ENCODE measurements at regions not wholly inside any gene's neighbourhood (a gene's known extent, or its start where the extent isn't known, plus 50 kb on each side); places are given as distances from the start of the nearest gene placed in this dataset.

- WGBS, 2 donors, result 44 to 58% methylated on average over 3 of the region's 3 CpGs
- TF ChIP-seq CTCF (IDR thresholded peaks at IDR 0.05), result no peak
- Histone ChIP-seq H3K27me3 (no peaks in the 10 kb centered on the region), H3K4me1 (no peaks in the 10 kb centered on the region), H3K4me3 (no peak overlapping the region), H3K36me3 (no peaks in the 10 kb centered on the region), H3K9me3 (peaks cover 0 to 7% (median 0%) of the 10 kb centered on the region in 11 donors), H3K27ac (no peak overlapping the region)
- DNase-seq (no peak), ATAC-seq (no peak)
- intact Hi-C loops (cut with DNase I), result no loop called here
Measured at GRCh38 chr13:88456151-88456550, 785.0 kb downstream of the SLITRK5 start.

DNA sequence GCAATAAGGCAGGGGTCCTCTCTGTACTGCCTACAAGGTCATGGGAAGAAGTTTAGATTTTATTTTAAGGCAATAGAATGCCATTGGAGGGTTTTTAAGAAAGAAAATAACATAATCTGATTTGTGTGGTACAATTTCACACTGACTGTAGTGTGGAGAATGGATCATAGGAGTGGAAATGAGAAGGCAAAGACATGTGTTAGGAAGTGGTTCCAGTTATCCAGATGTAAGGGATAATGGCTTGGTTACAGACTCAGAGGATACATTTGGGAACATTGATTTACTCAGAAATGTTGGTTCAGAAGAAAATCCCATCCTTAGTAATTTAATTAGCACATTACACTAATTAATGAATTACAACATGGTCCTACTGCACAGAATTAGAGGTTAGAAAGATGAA, 788.2 kb downstream of the SLITRK5 start:
- no peak for DNase-seq
- no peak for ATAC-seq
- TF ChIP-seq CTCF (IDR thresholded peaks at IDR 0.05), result no peak
- no peak overlapping the region for H3K27ac ChIP-seq
- no peaks in the 10 kb centered on the region for H3K4me1 ChIP-seq
- H3K4me3 ChIP-seq, result no peak overlapping the region
- no peaks in the 10 kb centered on the region for H3K36me3 ChIP-seq
- no peaks in the 10 kb centered on the region for H3K9me3 ChIP-seq
- intact Hi-C loops (cut with DNase I), result no loop called here
- H3K27me3 ChIP-seq, result no peaks in the 10 kb centered on the region

DNA sequence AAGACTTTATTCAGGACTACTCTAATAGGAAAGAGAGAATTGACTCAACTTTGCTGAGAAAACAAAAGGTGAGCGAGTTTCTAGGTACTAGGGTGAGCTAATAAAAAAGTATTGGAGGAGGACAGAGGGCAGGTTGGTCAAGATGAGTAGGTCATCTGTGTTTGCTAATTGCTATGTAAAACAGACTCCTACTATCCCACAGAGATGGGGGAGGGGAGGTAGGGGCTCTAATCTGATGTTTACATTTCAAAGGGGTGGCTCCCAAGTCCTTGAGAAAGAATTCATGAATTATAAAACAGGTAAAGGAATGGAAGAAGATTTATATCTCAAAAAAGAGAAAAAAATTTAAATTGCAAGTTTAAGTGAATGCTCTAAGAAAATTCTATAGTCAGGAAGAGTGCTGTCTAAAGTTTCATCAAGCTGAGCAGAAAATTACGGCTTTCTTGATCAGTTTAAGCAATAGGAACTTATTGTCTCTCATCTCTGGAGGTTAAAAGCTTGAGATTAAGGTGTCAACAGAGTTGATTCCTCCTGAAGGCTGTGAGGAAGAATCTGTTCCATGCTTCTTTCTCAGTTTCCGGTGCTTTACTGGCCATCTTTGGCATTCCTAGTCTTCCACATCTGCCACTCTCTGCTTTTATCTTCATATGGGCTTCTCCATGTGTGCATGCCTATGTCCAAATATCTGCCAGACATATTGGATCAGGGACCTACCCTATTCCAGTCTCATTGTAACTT, 790.3 kb downstream of the SLITRK5 start:
- Histone ChIP-seq H3K4me3 (no peak overlapping the region), H3K27ac (no peak overlapping the region), H3K9me3 (no peaks in the 10 kb centered on the region), H3K4me1 (no peaks in the 10 kb centered on the region), H3K27me3 (no peaks in the 10 kb centered on the region), H3K36me3 (no peaks in the 10 kb centered on the region)
- no peak for ATAC-seq
- intact Hi-C loops (cut with DNase I), result no loop called here
- WGBS, 2 donors, result 72 to 77% methylated on average over 3 of the region's 3 CpGs
- TF ChIP-seq CTCF (IDR thresholded peaks at IDR 0.05), result no peak
- no peak for DNase-seq

- no peaks in the 10 kb centered on the region for H3K36me3 ChIP-seq
- H3K4me1 ChIP-seq, result no peaks in the 10 kb centered on the region
- H3K27ac ChIP-seq, result no peak overlapping the region
- H3K4me3 ChIP-seq, result no peak overlapping the region
- intact Hi-C loops (cut with DNase I), result no loop called here
- TF ChIP-seq CTCF (IDR thresholded peaks at IDR 0.05), result no peak
- no peaks in the 10 kb centered on the region for H3K9me3 ChIP-seq
- no peaks in the 10 kb centered on the region for H3K27me3 ChIP-seq
- 75 to 77% methylated on average over 6 of the region's 6 CpGs for WGBS, 2 donors
- ATAC-seq (no peak), DNase-seq (no peak)
Measured at GRCh38 chr13:88464851-88465250, 793.7 kb downstream of the SLITRK5 start.

Data from heart right ventricle (tissue), 16 donors.